PC-9 (cell line): ENCODE measurements at regions not wholly inside any gene's neighbourhood (a gene's known extent, or its start where the extent isn't known, plus 50 kb on each side); places are given as distances from the start of the nearest gene placed in this dataset.

Experiments
- BruUV-seq: library from RNA; stranded (reverse); fragments of 400-500 nt; replicated peaks from 2 replicates; lab custom pipeline; 2021; lab: Mats Ljungman, UMichigan
- CTCF ChIA-PET: fragments of 300-600 bp; sonication (Branson Sonifier 250); formaldehyde crosslinking; loops from one replicate; lab custom pipeline; 2022; ENCODE audit warnings: antibody characterized with exemption; lab: Charles Lee
- POLR2A ChIA-PET: fragments of 300-600 bp; sonication (Branson Sonifier 250); formaldehyde crosslinking; loops from one replicate; lab custom pipeline; 2022; ENCODE audit warnings: antibody characterized with exemption; ENCODE audit not compliant: unreplicated experiment; lab: Charles Lee
- DNase-seq, 2 experiments: peaks; one replicate each; pipeline versions ENCODE4 v3.0.0 to v3.0.0-alpha.2; 2015 to 2022; ENCODE audit warnings: mixed read lengths in 1 of 2
- H2AFZ ChIP-seq: fragments of 200-600 bp; sonication (generic); 2 replicates; pipeline ENCODE4 v1.8.1; 2017; ENCODE audit warnings: antibody characterized with exemption
- H3F3A ChIP-seq: fragments of 200-600 bp; sonication (generic); 2 replicates; pipeline ENCODE4 v1.8.1; 2017; ENCODE audit warnings: antibody characterized with exemption, mild to moderate bottlenecking, low read depth; ENCODE audit not compliant: insufficient read depth
- H3K27ac ChIP-seq: fragments of 200-600 bp; sonication (generic); 2 replicates; pipeline ENCODE4 v1.6.1; 2016; ENCODE audit warnings: mixed run types
- H3K27me3 ChIP-seq: fragments of 200-600 bp; sonication (generic); 2 replicates; pipeline ENCODE4 v1.6.1; 2016; ENCODE audit warnings: low read depth, mixed run types; ENCODE audit not compliant: insufficient read depth
- H3K36me3 ChIP-seq: fragments of 200-600 bp; sonication (generic); 2 replicates; pipeline ENCODE4 v1.6.1; 2016; ENCODE audit warnings: low read depth, mixed run types
- H3K4me1 ChIP-seq: fragments of 200-600 bp; sonication (generic); replicated peaks from 2 replicates; pipeline ENCODE4 v1.6.1; 2016; ENCODE audit warnings: mixed run types; ENCODE audit not compliant: insufficient read depth
- H3K4me2 ChIP-seq: fragments of 200-600 bp; sonication (generic); 2 replicates; pipeline ENCODE4 v1.6.1; 2017; ENCODE audit warnings: mixed run types
- H3K4me3 ChIP-seq: fragments of 200-600 bp; sonication (generic); 2 replicates; pipeline ENCODE4 v1.6.1; 2016; ENCODE audit warnings: mixed run types
- H3K79me2 ChIP-seq: fragments of 200-600 bp; sonication (generic); 2 replicates; pipeline ENCODE4 v1.6.1; 2017; ENCODE audit warnings: low read depth, mixed run types
- H3K9me2 ChIP-seq: fragments of 200-600 bp; sonication (generic); 2 replicates; pipeline ENCODE4 v1.8.1; 2017; ENCODE audit warnings: mild to moderate bottlenecking; ENCODE audit not compliant: insufficient read depth
- H3K9me3 ChIP-seq: fragments of 200-600 bp; sonication (generic); 2 replicates; pipeline ENCODE4 v1.8.1; 2016; ENCODE audit warnings: low read depth; ENCODE audit not compliant: insufficient read depth
- H4K20me1 ChIP-seq: fragments of 200-600 bp; sonication (generic); 2 replicates; pipeline ENCODE4 v1.8.1; 2017; ENCODE audit not compliant: insufficient read depth
- CTCF ChIP-seq: fragments of 200-600 bp; sonication (generic); conservative IDR thresholded peaks from 2 replicates; pipeline ENCODE4 v1.6.1; 2017; ENCODE audit warnings: mixed run types, antibody characterized with exemption, mild to moderate bottlenecking, moderate library complexity
- EZH2 ChIP-seq: fragments of 200-600 bp; sonication (generic); IDR thresholded peaks from 2 replicates; pipeline ENCODE4 v1.8.0; 2017; ENCODE audit warnings: antibody characterized with exemption, low read depth
- intact Hi-C: fragments of 100-400 bp; cut with micrococcal nuclease; formaldehyde crosslinking; loops from one replicate; pipeline ENCODE4 v1.10.0; 2022; ENCODE audit not compliant: unreplicated experiment

DNA sequence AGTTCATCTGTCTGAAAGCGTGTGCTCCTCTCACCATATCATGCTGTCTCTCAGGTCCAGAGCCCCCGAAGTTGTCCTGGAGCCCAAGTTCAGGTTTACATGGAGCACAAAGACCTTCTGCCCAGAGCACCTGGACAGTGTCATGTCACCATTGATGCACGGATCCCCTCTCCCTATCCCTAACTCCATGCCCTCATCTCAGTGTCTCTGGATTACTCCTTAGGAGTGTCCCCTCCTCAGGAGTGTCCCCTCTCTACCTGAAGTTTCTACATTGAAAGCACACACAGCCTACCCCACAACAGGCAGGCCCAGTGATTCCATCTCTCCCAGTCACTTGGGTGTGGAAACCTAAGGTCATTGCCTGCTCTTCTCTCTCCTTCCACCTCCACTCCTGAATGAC, 144.1 kb upstream of the NCKAP5 start:
- intact Hi-C loops, result no loop called here
- Histone ChIP-seq H3K4me3 (no peak overlapping the region), H3K27me3 (no peaks in the 10 kb centered on the region), H3K9me2 (no peaks in the 10 kb centered on the region; the same call in 1 of the 2 replicates), H3F3A (no peaks in the 10 kb centered on the region), H2AFZ (no peak overlapping the region), H3K79me2 (no peaks in the 10 kb centered on the region), H3K27ac (no peak overlapping the region), H4K20me1 (no peaks in the 10 kb centered on the region), H3K36me3 (no peaks in the 10 kb centered on the region), H3K4me1 (no peaks in the 10 kb centered on the region), H3K4me2 (no peak overlapping the region), H3K9me3 (no peaks in the 10 kb centered on the region)
- ChIA-PET CTCF (no interaction called here), POLR2A (interaction anchor here (0.7 kb wide), 1 partner anchor 126 kb away, joined by 3 read pairs; no protein-coding TSS in a partner anchor)
- BruUV-seq, result no TSS peak
- no peak for TF ChIP-seq CTCF
- no peak for TF ChIP-seq EZH2
- no peak for DNase-seq

DNA sequence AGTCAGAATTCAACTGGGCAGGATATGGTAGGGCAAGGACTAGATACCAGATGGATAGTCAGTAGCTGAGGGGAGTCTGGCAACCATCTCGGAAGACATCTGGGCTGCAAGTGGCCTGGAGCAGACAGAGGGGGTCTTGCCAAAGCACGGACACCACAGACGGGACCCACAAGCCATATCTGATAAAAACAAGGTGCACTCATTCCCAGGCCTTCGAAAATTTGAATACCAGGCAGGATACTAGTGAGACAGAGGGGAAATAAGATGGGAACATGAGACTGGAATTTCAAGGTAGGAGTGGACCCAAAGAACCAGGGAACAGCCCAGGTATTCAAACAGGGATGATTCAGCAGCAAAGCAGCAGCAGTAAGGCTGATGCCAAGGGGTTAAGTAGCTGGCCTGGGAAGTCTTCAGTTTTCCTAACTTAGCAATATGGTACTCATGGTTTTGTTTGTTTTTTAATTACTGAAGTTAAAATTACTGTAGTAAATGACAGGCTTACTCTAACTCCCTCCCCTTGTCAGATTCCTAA, 144.9 kb upstream of the NCKAP5 start:
- POLR2A ChIA-PET, result no interaction called here
- Histone ChIP-seq H3F3A (no peaks in the 10 kb centered on the region), H2AFZ (no peak overlapping the region), H4K20me1 (no peaks in the 10 kb centered on the region), H3K4me2 (no peak overlapping the region), H3K9me2 (no peaks in the 10 kb centered on the region; the same call in 1 of the 2 replicates), H3K4me3 (no peak overlapping the region), H3K36me3 (no peaks in the 10 kb centered on the region), H3K9me3 (no peaks in the 10 kb centered on the region), H3K27me3 (no peaks in the 10 kb centered on the region), H3K4me1 (no peaks in the 10 kb centered on the region), H3K27ac (no peak overlapping the region), H3K79me2 (no peaks in the 10 kb centered on the region)
- CTCF ChIA-PET, result no interaction called here
- TF ChIP-seq CTCF (no peak), EZH2 (no peak)
- intact Hi-C loops, result no loop called here
- no peak for DNase-seq
- BruUV-seq, result no TSS peak

- BruUV-seq, result no TSS peak
- Histone ChIP-seq H4K20me1 (no peaks in the 10 kb centered on the region), H2AFZ (no peak overlapping the region), H3K36me3 (no peaks in the 10 kb centered on the region), H3K79me2 (no peaks in the 10 kb centered on the region), H3K4me2 (no peak overlapping the region), H3K4me3 (no peak overlapping the region), H3K4me1 (no peaks in the 10 kb centered on the region), H3K27ac (no peak overlapping the region), H3K9me2 (no peaks in the 10 kb centered on the region; the same call in 1 of the 2 replicates), H3K27me3 (no peaks in the 10 kb centered on the region), H3K9me3 (no peaks in the 10 kb centered on the region), H3F3A (no peaks in the 10 kb centered on the region)
- DNase-seq, result no peak
- intact Hi-C loops, result no loop called here
- ChIA-PET POLR2A (no interaction called here), CTCF (no interaction called here)
- no peak for TF ChIP-seq CTCF
- no peak for TF ChIP-seq EZH2
Observed at GRCh38 chr2:133716166-133716565, 147.9 kb upstream of the NCKAP5 start.
